ENCODE measurements at regions not wholly inside any gene's neighbourhood (a gene's known extent, or its start where the extent isn't known, plus 50 kb on each side); places are given as distances from the start of the nearest gene placed in this dataset.

DNA sequence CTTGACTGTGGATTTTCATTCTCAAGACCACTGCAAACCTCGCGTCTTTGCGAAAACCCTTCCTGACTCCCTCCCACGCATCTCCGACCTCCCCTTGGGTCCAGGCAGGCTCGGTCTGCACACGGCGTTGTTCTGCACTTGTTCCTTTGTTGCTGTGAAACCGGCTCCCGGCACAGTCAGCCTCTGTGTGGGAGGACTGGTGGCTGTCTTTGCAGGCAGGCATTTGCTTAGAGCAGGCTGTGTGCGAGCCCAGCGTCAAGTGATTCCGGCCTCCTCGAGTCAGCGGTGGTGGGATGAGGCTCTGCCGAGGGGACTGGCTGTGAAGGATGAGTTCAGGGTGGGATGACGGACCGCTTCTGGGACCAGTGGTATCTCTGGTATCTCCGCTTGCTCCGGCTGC is 102.6 kb upstream of the ROPN1 start:
- DNase-seq, result no peak

GRCh38 chr3:124097362-124098131 is 105.6 kb upstream of the ROPN1 start:
- DNase-seq, result no peak

DNA sequence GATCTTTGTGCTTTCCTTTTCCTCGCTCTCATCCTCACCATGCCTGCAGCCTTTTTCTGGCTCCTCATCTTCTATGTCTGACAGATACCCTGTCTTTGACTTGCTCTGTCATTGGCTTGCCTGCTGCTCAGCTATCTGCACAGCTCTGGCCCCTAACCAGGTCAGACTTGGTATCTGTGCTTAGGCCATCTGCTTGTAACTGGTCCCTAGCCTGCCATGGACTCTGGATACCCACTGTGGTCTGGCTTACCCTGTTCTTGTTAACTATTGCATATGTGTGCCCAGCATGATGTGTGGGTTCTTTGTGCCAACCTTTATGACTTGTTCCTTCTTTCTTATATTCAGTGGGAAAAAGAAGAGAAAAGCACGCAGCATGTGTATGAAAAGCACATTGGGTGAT is 109.7 kb upstream of the ROPN1 start:
- DNase-seq, result no peak

- DNase-seq, result no peak
Measured at GRCh38 chr3:124107104-124107890, 115.4 kb upstream of the ROPN1 start.

DNA sequence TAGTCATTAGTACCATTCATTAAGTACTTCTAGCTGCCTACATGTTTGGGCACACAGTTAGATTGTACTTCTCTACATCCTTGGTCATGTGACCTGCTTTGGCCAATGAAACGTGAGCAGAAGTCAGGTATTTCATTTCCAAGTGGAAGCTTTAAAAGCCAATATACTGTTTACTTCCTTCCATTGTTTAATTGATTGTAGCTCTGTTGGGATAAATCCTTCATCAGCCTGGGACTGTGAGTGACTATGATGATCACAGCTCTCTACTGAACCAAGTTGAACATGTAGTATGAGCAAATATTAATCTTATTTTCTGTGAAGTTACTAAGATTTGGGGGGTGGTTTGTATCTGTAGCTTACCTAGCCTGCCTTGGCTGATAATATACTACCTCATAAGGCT is 116.5 kb upstream of the ROPN1 start:
- DNase-seq, result no peak

GRCh38 chr3:124113485-124113884 is 121.6 kb upstream of the ROPN1 start:
- DNase-seq, result no peak

GRCh38 chr3:124115279-124115678 is 123.4 kb upstream of the ROPN1 start:
- no peak for DNase-seq

- DNase-seq, result no peak
Measured at GRCh38 chr3:124115956-124116355, 124.0 kb upstream of the ROPN1 start.

DNA sequence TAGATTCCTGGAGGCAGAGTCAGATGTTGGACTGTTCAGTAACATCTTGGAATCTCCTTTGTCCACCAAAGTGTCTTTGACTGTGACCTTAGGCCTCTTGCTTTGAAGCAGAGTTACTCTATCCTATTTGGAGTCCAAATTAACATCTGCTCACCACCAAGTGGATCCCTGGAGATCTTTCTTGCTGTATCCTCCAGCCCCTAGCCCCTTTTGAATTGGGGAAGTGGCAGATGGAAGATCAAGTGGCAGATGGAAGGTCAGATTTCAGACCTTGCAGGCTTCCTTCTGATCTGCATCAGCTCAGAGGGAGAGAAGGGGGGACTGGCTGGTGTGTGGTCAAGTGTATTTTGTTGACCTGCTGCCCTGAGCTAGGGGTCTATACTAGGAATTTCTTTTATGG is 125.0 kb upstream of the ROPN1 start:
- DNase-seq, result no peak

DNA sequence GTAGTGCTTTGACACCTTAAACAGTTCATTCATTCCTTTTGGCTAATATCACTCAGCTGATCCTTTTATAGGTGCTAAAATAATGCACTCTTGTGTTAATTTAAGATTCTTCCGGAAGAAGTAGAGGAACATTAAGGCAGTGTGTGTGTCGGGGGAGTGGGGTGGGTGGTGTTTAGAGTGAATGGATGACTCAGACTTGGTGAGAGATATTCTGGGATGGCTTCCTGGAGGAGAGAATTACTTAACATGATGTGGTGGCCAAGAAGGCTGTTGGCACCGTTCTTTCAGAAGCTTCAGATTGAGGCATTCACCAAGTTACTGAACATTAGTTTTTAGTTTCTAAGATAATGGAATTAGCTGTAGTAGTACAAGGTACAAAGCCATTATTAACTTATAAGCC is 125.6 kb upstream of the ROPN1 start:
- no peak for DNase-seq

DNA sequence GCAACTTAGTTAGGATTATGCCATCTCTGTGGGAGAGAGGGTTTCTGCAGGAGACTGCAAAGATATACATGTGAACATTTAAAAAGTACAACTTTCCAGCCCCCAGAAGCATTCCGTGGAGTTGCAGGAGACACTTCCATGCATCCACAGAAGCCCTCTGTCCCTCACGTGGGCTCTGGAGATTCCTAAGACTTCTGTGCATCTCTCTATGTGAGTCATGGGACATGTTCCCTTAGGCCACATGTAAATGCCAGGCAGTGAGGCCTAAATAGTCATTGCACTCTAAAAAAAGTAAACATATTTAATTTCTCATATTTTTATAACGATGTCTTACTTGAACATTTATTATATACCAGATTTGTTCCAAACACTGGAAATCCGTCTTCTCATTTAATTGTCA is 126.5 kb upstream of the ROPN1 start:
- no peak for DNase-seq

GRCh38 chr3:124119056-124119716 is 127.3 kb upstream of the ROPN1 start:
- DNase-seq, result no peak

DNA sequence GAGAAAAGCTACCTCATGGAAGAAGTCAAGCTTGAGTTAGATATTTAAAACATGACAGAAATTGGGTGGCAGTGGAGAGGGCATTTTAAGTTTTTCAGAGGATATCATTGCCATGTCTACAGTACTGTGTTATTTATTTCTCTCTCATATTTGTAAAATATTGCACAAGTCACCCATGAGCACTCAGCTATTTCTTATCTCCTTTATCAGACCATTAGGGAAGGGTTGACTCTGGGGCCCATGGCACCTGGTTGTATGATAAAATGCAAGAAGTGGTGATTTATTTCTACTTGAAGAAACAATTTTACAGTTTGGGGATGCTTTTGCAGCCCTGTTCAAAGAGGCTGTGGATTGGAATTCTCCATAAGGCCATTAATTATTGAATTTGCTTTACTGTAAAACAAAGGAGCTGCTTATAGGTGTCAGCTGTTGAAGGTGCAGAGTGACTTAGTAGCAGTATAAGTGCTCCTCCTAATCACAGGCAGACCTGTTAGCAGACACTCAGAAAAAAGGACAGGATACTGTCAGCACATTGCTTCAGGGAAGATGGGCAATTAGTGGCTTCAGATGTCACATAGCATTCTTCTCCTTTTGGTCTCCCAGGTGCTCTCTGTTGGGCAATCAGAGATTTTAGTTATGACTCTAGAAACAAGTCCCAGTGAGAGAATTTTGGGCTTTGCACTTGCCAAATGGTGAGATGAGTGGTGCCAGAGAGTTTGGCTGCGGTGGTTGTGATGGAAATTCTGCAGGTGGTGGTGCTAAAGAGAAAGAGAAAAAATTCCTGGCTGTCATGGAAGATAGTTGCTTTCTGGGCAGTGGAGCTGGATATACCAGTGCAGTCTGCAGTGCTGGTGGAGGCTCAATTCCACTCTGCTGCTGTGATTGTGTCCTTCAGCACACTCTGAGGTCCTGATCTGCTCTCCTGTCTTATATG is 129.7 kb upstream of the ROPN1 start:
- DNase-seq, result no peak

DNA sequence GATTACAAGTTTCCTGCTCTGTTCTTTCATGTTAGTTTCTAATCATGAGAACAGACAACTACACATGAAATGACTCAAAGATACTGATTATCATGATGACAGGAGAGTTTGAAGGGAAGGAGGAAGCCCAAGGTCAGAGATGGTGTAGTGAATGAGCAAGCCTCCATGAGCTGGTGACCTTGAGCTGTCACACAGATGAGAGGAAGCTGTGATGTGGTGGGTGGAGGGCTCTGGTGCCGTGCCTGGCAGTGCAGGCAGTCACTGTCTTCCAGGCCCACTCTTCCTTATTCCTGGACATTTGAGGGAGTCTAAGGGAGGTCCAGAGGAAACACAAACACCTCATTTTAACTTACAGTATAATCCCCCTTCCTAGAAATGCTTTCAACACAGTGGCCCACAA is 133.4 kb upstream of the ROPN1 start:
- no peak for DNase-seq

GRCh38 chr3:124126436-124127023 is 134.6 kb upstream of the ROPN1 start:
- no peak for DNase-seq

DNA sequence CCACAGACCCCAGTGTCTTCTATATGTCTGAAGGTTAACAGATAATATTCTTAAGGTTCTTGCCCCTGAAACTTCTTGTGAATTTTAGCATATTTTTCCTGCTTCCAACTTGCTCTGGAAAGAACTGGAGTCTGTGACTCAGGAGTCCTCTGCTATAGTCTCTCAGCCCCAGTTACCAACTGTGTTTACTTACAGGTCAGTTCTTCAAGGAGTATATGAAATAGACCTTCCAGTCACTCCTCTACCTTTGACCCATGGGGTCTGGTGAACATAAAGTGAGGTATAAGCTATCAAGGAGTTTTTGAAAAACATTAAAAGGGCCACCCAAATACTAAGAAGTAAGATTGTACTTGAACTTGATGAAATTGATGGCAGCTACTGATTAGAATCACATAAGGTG is 139.2 kb upstream of the ROPN1 start:
- no peak for DNase-seq

DNA sequence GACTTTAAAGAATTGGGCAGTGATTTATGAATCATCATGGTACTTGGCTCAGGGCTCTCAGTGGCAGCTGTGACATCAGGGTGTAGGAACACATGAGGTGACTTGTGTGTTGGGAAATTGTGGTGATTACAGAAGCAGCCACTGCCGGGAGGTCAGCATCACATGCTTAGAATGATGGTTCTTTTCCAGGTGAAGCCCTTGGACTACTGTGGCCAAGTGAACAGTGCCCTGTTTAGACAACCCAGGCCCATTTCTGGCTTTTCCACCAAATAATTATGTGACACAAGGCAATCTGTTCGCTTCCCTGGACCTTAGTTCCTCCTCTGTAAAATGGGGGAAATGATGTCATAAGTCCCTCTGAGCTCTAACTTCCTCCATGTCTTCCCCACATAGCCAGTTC is 139.7 kb upstream of the ROPN1 start:
- DNase-seq, result no peak

DNA sequence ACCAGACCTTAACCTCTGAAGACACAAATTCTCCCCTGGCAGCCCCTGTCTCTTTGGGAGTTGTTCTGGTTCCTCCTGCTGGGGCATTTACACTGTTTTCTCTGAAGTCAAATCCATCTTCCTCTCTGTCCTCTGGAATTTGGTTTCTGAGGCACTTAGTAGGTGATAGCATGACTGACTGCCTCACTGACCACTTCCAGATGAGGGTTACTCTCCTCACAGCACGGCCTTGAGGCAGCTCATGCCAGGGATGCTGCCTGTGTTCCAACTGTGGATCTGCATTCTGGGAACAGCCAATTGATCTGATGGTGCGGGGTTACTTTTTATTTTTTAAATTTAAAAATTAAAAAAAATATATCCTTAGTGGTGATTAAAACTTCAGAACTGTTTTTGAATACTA is 140.9 kb upstream of the ROPN1 start:
- DNase-seq, result no peak

DNA sequence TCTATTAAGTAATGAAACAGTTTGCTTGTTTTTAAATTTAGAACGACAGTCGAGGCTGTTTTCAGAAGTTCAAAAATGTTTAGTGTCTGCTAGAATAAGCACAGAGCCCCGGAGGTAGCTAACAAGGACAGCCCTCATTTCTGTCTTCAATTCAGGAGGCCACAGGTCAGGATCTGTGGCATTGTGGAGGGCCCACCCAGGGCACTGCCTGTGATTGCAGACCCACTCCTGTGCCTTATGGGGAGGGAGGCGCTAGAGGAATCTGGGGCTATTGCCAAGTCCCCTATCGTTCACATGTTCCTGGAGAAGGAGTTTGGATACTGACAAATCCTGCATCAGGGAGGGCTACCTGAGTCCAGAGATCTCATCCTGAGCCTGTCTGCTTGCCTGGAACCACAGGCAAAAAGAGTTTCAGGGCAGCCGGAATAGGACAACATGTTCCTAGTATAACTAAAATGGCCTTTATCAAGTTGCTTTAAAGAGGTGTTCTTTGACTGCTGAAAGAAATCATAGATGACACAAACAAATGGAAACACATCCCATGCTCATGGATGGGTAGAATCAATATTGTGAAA is 141.5 kb upstream of the ROPN1 start:
- no peak for DNase-seq

- no peak for DNase-seq
Measured at GRCh38 chr3:124137216-124137615, 145.3 kb upstream of the ROPN1 start.

DNA sequence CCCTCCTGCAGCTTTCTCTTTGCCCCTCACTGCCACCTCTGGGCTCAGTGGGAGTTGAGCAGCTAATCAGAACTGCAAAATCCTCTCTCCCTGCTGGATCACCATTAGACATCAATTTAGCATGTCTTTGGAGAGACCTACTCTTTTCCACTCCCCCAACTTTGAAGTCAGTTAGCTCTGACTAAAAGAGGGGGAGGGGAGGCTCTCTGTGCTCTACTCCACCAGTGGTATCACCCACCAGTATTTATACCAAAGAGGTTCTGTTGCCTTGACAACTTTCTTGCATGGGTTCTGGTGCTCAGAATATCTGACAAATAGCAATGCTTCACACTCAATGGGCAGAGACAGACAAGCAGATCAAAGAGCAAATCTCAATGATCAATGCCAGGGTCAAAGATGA is 146.2 kb upstream of the ROPN1 start:
- DNase-seq, result no peak

DNA sequence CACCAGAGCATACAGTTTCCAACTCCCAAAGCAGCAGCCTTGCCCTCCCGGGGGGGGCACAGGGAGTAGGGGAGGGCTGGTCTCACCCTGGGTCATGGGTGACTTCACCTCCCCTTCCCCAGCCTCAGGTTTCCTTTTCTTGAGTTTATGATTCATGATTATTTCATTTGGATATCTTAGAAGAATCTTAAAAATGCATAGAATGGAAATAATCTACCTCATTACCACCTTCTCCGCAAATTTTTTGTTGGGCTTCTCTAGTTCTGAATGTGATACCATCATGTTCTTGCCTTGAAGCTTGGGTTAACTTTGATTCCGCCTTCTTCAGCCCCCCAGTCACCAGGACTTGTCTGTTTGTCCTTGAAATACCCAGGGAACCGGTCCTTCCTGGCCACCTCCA is 148.8 kb upstream of the ROPN1 start:
- no peak for DNase-seq
